Hematopoietic multipotent progenitor cell treated with erythropoietin and hydrocortisone succinate and interleukin-3 and kit ligand, for 6 days (in vitro differentiated cells): ENCODE measurements at regions not wholly inside any gene's neighbourhood (a gene's known extent, or its start where the extent isn't known, plus 50 kb on each side); places are given as distances from the start of the nearest gene placed in this dataset.

ENCODE experiments used
- DNase-seq: peaks from one replicate; pipeline ENCODE4 v3.0.0-alpha.2; 2015

DNA sequence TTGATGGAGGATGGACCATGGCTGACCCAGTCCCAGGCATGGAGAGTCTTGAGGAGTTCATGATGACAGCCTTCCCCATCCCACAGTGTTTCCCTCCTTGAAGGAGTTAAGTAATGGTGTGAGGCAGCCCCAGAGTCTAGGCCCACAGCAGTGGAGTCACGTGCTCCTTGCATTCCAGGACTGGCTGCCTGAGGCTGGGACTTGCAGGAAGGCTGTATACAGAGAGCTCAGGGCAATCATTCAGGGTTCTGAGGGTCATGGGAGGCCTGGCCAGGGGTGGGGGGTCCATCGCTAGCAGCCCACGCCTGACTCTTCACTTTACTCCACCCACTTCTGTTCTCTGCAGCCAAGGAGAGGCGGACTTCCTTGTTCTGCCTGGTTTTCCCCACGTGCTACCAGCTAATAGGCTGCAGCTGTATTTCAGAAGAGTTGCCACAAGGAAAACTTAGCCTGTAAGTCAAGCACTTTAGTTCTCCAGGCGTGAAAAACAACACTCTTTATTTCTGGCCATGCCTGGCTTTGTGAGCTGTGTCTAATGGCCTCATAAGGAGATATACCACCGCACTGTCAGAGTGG lies 272.5 kb downstream of the DHX35 start:
- no peak for DNase-seq

GRCh38 chr20:39233755-39234154 lies 271.6 kb downstream of the DHX35 start:
- no peak for DNase-seq

DNA sequence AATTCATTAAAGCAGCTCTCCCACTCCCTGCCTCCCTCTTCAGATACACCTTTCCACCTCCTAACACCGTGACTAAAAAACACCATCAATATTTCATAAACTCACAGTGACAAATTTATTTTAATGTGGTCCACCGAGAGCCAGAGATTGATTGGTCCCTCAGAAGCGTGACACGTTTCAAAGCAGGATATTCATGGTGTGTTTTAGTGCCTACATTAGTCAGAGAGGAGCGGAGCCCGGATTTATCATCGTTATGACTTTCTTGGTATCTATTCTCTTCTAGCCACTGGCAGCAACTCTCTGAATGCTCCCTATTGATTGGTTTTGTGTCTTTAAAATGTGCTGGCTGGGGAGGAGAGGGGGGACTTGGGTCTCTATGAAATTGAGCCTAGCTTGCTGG lies 265.3 kb downstream of the DHX35 start:
- DNase-seq: no peak

DNA sequence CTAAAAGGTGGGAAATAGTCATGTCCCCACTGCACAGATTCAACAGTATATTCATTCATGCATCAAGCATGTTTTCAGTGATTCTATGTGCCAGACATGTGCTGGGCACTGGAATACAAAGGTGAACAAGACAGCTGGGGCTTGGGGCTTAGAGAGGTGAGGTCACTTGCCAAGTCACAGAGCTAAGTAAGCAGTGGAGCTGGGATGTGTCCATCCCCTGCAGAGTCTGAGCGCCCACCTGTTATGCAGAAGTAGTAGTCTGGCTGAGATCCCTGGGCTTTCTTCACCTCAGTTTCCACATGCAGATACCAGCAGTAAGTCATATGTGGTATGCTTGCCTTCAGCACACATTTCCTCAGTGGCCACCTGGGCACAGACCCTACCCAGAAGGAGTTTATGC lies 263.8 kb downstream of the DHX35 start:
- DNase-seq: no peak

- no peak for DNase-seq
Measured at GRCh38 chr20:39225536-39225935, 263.4 kb downstream of the DHX35 start.

GRCh38 chr20:39222101-39222500 lies 260.0 kb downstream of the DHX35 start:
- DNase-seq: no peak

GRCh38 chr20:39216195-39216594 lies 254.1 kb downstream of the DHX35 start:
- DNase-seq: no peak

GRCh38 chr20:39214828-39215227 lies 252.7 kb downstream of the DHX35 start:
- no peak for DNase-seq

DNA sequence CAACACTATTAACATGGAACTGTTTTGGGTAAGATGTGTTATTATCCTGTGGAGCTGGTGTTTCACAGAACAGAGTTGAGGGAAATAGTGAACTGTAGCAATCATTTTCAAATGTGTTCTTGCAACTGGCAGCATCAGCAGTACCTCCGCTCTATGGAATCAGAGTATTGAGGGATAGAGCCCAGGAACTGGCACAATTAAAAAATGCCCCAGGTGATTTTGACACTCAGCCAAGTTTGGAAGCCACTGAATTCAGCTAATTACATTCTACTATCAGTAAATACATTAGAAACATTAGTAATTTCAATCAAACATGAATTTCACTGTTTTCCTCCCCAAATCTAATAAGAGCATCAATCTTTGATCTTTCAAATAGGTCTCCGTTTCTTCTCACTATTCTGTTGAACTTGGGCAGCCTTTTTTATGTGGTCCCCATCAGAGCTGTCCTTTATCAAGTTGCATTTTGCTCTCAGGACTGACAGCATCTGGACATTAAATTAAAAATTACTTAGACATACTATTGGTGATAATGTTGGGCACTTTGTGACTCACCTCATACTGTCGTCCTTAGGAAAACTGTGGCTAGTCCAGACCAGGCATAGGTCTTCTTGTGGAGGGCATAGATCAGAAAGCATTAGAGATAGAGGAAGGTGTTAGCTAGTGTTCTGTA lies 251.5 kb downstream of the DHX35 start:
- no peak for DNase-seq

- DNase-seq: no peak
Measured at GRCh38 chr20:39211060-39211748, 249.1 kb downstream of the DHX35 start.

DNA sequence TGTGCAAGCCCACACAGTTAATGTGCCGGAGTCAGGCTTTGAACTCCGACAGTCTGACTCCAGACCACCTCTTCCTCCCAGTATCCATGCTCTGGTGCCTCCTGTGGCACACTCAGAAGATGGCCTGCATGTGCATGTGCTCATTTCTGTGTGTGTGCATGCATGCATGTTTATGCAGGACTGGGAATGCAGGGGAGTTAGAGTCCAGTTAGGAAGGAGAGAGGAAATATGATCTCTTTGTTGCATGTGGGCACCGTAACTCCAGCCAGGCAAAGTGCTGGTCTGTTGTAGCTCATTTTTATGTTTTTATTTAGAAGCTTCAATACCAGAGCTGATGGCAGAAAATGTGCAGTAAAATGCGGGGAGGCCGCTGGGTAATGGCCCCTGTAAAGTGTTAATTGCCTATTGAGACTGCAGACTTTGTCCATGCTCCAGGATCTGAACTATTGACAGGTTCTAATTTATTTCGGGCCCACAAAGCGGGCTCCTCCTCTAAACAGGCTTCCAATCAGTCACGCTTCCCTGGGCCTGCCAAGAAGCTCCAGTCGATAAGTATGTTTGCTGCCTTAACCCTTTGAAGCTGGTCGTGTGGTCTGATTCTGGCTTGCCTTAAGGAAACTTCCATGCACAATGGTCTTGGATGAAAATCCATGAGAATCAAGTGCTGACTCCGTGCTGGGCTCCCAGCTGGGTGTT lies 248.3 kb downstream of the DHX35 start:
- DNase-seq: no peak

DNA sequence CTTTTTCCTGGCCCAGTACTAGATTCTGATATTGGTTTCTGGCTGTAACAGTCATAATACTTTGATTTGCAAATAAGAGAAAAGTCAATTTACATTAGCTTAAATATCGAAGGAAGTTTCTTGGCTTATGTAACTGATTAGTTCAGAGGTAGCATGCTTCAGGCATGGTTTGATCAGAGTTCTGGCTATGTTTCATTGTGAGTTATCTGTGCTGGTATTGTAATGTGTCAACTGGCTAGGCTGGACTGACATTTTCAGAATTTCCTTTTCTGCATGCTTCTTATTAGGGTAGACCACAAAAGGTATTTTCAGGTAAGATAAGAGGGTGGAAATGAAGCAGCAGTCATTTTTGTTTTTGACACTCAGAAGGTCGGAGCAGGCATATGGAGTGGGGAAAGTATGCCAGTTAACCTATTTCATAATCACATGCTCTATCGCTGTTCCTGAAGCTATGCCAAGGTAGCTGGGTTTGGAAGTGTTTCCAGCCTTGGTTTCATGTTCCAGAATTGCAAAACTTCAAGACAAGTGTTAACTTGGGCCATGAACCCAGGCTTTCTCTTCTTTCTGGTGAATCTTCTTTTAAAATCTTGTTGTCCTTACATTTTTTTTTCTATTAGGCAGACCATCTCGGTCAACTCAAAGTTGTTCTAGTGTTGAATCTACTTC lies 244.9 kb downstream of the DHX35 start:
- no peak for DNase-seq

GRCh38 chr20:39195582-39196021 lies 233.5 kb downstream of the DHX35 start:
- peak; percentile 19 for DNase-seq

DNA sequence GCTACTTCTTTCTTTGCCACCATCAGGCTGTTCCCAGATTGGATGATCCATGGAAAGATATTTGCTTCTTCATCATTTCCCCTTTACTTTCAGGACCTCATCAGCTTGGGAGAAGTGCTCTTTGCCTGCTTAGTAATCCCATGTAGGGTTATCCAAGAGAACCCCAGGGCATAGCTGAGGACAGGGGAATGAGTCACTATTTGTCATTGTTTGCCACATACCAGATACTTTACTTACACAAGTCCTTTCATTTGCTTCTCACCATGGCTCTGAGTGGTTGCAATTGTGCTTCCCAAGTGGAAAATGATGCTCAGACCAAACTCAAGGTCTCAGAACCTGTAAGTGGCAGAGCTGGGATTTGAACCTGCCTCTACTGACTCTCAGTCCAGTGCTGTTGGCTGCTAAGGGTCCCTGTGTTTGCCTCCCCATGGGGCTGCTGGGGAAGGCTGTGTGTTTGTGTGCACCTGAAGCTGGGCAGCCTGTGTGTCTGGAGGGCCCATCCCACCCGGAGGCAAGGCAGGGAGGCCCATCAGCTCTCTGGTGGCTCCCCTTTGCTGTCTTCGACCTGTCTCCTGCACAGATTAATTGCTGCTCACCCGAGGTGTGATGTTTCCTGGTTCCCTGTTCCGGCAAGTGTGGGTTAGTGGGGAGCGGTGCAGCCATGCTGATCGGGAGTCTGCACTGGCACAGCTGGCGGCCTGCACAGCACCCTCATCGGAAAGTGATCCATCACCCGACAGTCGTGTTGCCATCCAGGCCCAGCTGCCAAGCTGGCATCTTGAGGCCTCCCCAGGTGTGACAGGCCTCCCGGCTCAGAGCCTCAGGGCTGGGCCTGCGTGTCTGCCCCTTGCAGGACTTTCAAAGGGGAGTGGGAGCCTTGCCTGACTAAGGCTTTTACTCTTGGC lies 228.8 kb downstream of the DHX35 start:
- no peak for DNase-seq

DNA sequence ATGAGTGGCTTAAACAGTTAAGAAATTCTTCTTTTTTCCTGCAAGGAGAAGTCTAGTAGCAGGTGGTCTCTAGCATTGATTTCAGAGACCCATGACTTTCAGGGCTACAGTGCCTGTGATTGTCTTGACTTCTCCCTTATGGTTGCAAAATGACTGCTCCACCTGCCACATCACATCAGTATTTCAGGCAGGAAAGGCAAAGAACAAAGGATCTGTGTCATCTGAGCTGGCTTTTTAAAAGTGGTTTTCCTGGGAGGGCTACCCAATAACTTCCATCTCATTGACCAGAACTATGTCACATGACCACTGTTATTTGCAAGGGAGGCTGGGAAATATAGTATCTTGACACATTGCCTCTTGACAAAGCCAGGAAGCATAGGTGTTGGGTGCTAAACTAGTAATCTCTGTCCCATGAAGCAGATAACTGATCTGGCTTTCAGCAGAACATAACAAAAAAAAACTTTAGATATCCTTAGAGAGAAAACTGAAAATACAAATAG lies 226.2 kb downstream of the DHX35 start:
- no peak for DNase-seq

- no peak for DNase-seq
Measured at GRCh38 chr20:39181490-39181889, 219.3 kb downstream of the DHX35 start.

DNA sequence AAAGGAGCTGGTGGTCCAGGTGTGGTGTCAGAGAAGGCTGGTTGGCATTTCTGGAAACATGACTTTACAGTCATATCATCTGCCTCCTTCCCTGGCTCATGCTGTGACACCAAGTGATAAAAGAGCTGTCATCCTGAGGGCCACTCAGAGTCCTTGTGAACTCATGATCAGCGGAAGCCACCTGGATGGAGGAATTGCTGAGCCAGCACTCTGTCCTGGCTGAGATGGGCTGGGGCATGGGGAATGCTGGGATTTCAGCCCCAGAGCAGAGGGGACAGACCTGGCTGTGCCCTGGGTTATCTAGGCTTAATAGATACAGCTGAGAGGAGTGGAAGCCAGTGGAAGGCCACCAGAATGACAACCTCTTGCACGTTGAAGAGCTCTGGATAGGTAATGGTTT lies 214.3 kb downstream of the DHX35 start:
- no peak for DNase-seq

DNA sequence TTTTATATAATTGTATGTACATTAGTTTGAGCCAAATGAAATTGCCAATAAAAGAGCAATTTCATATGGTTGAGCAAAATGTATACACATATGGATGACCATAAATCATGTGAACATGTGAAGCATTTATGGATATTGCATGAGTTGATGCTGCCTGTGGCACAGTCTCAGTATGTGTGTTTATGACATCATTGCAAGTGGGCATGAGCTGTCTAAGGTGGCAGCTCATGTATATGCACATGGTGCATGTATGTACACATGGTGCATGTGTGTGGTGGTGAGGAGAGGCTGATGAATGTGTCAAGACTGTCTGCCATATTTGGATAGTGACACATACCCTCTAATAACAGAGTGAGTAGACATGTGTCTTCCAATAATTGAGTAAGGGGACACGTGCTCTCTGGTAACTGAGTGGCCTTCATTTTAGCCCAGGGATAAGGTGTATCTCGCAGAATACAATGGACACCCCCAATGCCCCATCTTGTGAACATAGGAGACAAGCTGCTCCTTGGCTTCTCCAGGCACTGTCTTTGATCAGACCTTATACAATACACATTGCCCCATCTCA lies 208.8 kb downstream of the DHX35 start:
- no peak for DNase-seq

DNA sequence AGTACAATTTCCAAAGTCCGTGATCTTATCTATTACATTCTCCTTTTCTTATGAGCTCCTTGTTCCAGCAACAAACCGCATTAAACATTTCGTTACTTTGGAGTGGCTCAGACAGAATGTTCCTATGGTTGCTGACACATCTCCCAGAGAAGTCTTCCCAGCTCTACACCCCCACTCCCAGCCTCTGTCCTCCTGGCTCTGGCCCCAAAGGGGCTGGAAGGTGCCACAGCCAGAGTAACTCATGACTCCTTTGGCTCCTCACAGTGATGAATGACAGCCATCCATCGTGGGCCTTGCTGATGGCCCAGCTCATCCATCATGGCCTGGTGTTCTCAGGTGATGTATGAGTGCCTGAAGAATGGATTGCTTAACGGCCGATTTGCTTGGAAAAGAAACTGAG lies 203.0 kb downstream of the DHX35 start:
- no peak for DNase-seq

- no peak for DNase-seq
Measured at GRCh38 chr20:39164642-39165041, 202.5 kb downstream of the DHX35 start.

- DNase-seq: peak; percentile 2
Measured at GRCh38 chr20:39163993-39164392, 201.8 kb downstream of the DHX35 start.

- DNase-seq: no peak
Measured at GRCh38 chr20:39161900-39162299, 199.8 kb downstream of the DHX35 start.
